Ovary (tissue), 3 donors: ENCODE measurements at regions not wholly inside any gene's neighbourhood (a gene's known extent, or its start where the extent isn't known, plus 50 kb on each side); places are given as distances from the start of the nearest gene placed in this dataset.

Source experiments
- EP300 ChIP-seq: sonication (generic); formaldehyde crosslinking; IDR thresholded peaks from one replicate; pipeline ENCODE4 v1.6.1; 2017; ENCODE audit warnings: antibody characterized with exemption
- POLR2A ChIP-seq: fragments of 450-650 bp; IDR thresholded peaks from one replicate; pipeline ENCODE4 v1.6.1; 2017; ENCODE audit warnings: antibody characterized with exemption, mild to moderate bottlenecking, moderate library complexity
- TF ChIP-seq, protein P1 (sequence below), 3 donors: fragments of 450-650 bp in 2 of 3; fragments of 200-600 bp in 1 of 3; IDR thresholded peaks; one replicate each; pipeline versions ENCODE4 v1.5.1 to v1.8.0; 2016 to 2022; ENCODE audit warnings: antibody characterized with exemption in 3 of 3, mild to moderate bottlenecking in 1 of 3
- donor health status: DM: no; HTN: no; CAD: no.

DNA sequence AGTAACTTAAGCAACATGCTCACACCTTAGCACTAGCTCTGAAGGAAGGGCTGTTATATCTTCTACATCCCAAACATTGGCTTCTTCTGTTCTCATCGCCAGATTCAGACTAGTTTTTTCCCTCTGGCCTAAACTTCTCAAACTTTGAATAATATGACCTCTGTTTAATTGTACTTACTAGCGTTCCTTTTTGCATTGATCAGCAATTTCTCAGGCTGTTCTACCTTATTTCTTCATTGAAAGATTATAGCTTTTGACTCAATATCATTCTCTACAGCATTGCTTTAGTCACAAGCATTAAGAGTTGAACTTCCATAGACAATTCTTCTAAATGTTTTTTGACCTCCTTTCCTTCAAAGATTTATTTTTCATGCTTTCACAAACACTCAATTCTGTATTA lies 659.2 kb downstream of the PCDH7 start:
- TF ChIP-seq, protein P1, sequence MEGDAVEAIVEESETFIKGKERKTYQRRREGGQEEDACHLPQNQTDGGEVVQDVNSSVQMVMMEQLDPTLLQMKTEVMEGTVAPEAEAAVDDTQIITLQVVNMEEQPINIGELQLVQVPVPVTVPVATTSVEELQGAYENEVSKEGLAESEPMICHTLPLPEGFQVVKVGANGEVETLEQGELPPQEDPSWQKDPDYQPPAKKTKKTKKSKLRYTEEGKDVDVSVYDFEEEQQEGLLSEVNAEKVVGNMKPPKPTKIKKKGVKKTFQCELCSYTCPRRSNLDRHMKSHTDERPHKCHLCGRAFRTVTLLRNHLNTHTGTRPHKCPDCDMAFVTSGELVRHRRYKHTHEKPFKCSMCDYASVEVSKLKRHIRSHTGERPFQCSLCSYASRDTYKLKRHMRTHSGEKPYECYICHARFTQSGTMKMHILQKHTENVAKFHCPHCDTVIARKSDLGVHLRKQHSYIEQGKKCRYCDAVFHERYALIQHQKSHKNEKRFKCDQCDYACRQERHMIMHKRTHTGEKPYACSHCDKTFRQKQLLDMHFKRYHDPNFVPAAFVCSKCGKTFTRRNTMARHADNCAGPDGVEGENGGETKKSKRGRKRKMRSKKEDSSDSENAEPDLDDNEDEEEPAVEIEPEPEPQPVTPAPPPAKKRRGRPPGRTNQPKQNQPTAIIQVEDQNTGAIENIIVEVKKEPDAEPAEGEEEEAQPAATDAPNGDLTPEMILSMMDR (IDR thresholded peaks at IDR 0.05) = no peak
- TF ChIP-seq POLR2A (no peak), EP300 (no peak)
